Karpas-422 (cell line): ENCODE measurements at regions not wholly inside any gene's neighbourhood (a gene's known extent, or its start where the extent isn't known, plus 50 kb on each side); places are given as distances from the start of the nearest gene placed in this dataset.

Experiments used
- DNase-seq: peaks from one replicate; pipeline ENCODE4 v3.0.0-alpha.2; 2015
- H2AFZ ChIP-seq: fragments of 200-600 bp; sonication (generic); 2 replicates; pipeline ENCODE4 v1.6.1; 2014; ENCODE audit warnings: antibody characterized with exemption, low read length, mixed read lengths
- H3K27ac ChIP-seq: fragments of 200-600 bp; sonication (generic); 2 replicates; pipeline ENCODE4 v1.5.1; 2014; ENCODE audit warnings: mild to moderate bottlenecking, low read length, moderate library complexity
- H3K27me3 ChIP-seq: fragments of 200-600 bp; sonication (generic); 2 replicates; pipeline ENCODE4 v1.6.1; 2014; ENCODE audit warnings: low read length, mixed read lengths
- H3K36me3 ChIP-seq: fragments of 200-600 bp; sonication (generic); 2 replicates; pipeline ENCODE4 v1.6.1; 2014; ENCODE audit warnings: low read length, mixed read lengths; ENCODE audit not compliant: insufficient read depth
- H3K4me1 ChIP-seq: fragments of 200-600 bp; sonication (generic); 2 replicates; pipeline ENCODE4 v1.6.1; 2014; ENCODE audit warnings: mild to moderate bottlenecking, low read length, mixed read lengths
- H3K4me2 ChIP-seq: fragments of 200-600 bp; sonication (generic); 2 replicates; pipeline ENCODE4 v1.6.1; 2014; ENCODE audit warnings: low read length, low read depth, mild to moderate bottlenecking; ENCODE audit not compliant: poor library complexity, severe bottlenecking
- H3K4me3 ChIP-seq: fragments of 200-600 bp; sonication (generic); 2 replicates; pipeline ENCODE4 v1.5.1; 2014; ENCODE audit warnings: mild to moderate bottlenecking, antibody characterized with exemption, low read length, mixed read lengths
- H3K79me2 ChIP-seq: fragments of 200-600 bp; sonication (generic); 2 replicates; pipeline ENCODE4 v1.6.1; 2014; ENCODE audit warnings: mild to moderate bottlenecking, low read length, mixed read lengths
- H3K9ac ChIP-seq: fragments of 200-600 bp; sonication (generic); 2 replicates; pipeline ENCODE4 v1.6.0; 2014; ENCODE audit warnings: low read length
- H3K9me2 ChIP-seq: fragments of 200-600 bp; sonication (generic), shearing (Covaris generic); replicated peaks from 2 replicates; pipeline ENCODE4 v1.6.0; 2014; ENCODE audit warnings: mild to moderate bottlenecking, low read length, moderate library complexity; ENCODE audit not compliant: insufficient read depth
- H3K9me3 ChIP-seq: fragments of 300-700, 200-600 bp; sonication (generic); 2 replicates; pipeline ENCODE4 v1.6.1; 2014; ENCODE audit warnings: low read length, mixed read lengths
- H4K20me1 ChIP-seq: fragments of 200-600 bp; sonication (generic); 2 replicates; pipeline ENCODE4 v1.6.1; 2014; ENCODE audit warnings: mild to moderate bottlenecking, antibody characterized with exemption, low read length, low read depth; ENCODE audit not compliant: insufficient read depth

DNA sequence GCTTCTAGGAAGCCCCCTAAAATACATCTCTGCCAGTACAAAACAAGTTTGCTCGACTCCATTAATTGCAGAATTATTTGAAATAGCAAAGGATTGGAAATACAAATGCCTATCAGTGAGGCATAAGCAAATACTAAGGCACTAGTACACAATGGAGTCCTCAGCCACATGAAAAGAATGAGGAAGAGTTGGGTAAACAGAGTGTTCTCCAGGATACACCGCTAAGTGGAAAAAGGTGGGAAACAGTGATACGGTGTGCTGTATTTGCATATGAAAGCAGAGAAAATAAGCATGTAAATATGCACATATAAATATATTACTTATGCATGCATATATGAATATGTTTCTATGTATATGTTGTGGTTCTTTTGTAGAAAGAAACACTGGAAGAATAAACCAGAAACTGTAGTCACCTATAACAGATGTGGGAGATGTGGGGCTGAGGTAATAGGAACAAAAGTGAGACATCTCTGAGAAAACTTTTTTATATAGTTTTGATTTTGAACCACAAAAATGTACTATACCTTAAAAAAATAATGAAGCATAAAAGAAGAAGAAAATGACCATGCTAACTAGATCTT, 143.4 kb upstream of the MYLIP start:
- no peaks in the 10 kb centered on the region for H3K27me3 ChIP-seq
- H3K4me2 ChIP-seq, result no peak overlapping the region
- no peaks in the 10 kb centered on the region for H3K79me2 ChIP-seq
- H4K20me1 ChIP-seq, result no peaks in the 10 kb centered on the region
- no peak for DNase-seq
- no peak overlapping the region for H3K27ac ChIP-seq
- H3K9me2 ChIP-seq, result no peaks in the 10 kb centered on the region
- H3K9me3 ChIP-seq, result no peaks in the 10 kb centered on the region
- H3K9ac ChIP-seq, result no peak overlapping the region
- no peaks in the 10 kb centered on the region for H3K4me1 ChIP-seq
- no peaks in the 10 kb centered on the region for H3K36me3 ChIP-seq
- H3K4me3 ChIP-seq, result no peak overlapping the region
- H2AFZ ChIP-seq, result no peak overlapping the region

- Histone ChIP-seq H3K36me3 (no peaks in the 10 kb centered on the region), H3K4me3 (no peak overlapping the region), H3K27ac (no peak overlapping the region), H3K4me1 (no peaks in the 10 kb centered on the region), H3K4me2 (no peak overlapping the region), H3K9me3 (no peaks in the 10 kb centered on the region), H2AFZ (no peak overlapping the region), H3K9me2 (no peaks in the 10 kb centered on the region), H3K9ac (no peak overlapping the region), H3K27me3 (no peaks in the 10 kb centered on the region), H4K20me1 (no peaks in the 10 kb centered on the region), H3K79me2 (no peaks in the 10 kb centered on the region)
- no peak for DNase-seq
These were observed 146.9 kb upstream of the MYLIP start for GRCh38 chr6:15981956-15982355.

GRCh38 chr6:15980801-15981200, 148.1 kb upstream of the MYLIP start:
- Histone ChIP-seq H3K4me1 (no peaks in the 10 kb centered on the region), H3K27ac (no peak overlapping the region), H2AFZ (no peak overlapping the region), H3K4me3 (no peak overlapping the region), H3K4me2 (no peak overlapping the region), H3K9ac (no peak overlapping the region), H3K9me3 (no peaks in the 10 kb centered on the region), H3K27me3 (no peaks in the 10 kb centered on the region), H3K79me2 (no peaks in the 10 kb centered on the region), H3K9me2 (no peaks in the 10 kb centered on the region), H4K20me1 (no peaks in the 10 kb centered on the region), H3K36me3 (no peaks in the 10 kb centered on the region)
- no peak for DNase-seq

- Histone ChIP-seq H3K4me2 (no peak overlapping the region), H3K4me3 (no peak overlapping the region), H3K79me2 (no peaks in the 10 kb centered on the region), H3K36me3 (no peaks in the 10 kb centered on the region), H3K9me2 (no peaks in the 10 kb centered on the region), H2AFZ (no peak overlapping the region), H3K9ac (no peak overlapping the region), H4K20me1 (no peaks in the 10 kb centered on the region), H3K9me3 (no peaks in the 10 kb centered on the region; the same call in 1 of the 2 replicates), H3K27me3 (no peaks in the 10 kb centered on the region; the same call in 1 of the 2 replicates), H3K4me1 (no peaks in the 10 kb centered on the region), H3K27ac (no peak overlapping the region)
- DNase-seq, result no peak
These were observed 150.5 kb upstream of the MYLIP start for GRCh38 chr6:15978426-15978825.

- H3K4me1 ChIP-seq, result no peaks in the 10 kb centered on the region
- no peak overlapping the region for H3K4me2 ChIP-seq
- H4K20me1 ChIP-seq, result no peaks in the 10 kb centered on the region
- no peak overlapping the region for H3K9ac ChIP-seq
- no peaks in the 10 kb centered on the region for H3K9me2 ChIP-seq
- no peaks in the 10 kb centered on the region; the same call in 1 of the 2 replicates for H3K27me3 ChIP-seq
- H3K4me3 ChIP-seq, result no peak overlapping the region
- no peak overlapping the region for H2AFZ ChIP-seq
- H3K79me2 ChIP-seq, result no peaks in the 10 kb centered on the region
- no peaks in the 10 kb centered on the region for H3K36me3 ChIP-seq
- no peaks in the 10 kb centered on the region; the same call in 1 of the 2 replicates for H3K9me3 ChIP-seq
- DNase-seq, result no peak
- H3K27ac ChIP-seq, result no peak overlapping the region
These were observed 151.8 kb upstream of the MYLIP start for GRCh38 chr6:15977050-15977449.

- no peaks in the 10 kb centered on the region for H3K36me3 ChIP-seq
- H3K4me2 ChIP-seq, result no peak overlapping the region
- no peaks in the 10 kb centered on the region; the same call in 1 of the 2 replicates for H3K9me3 ChIP-seq
- DNase-seq, result no peak
- no peaks in the 10 kb centered on the region; the same call in 1 of the 2 replicates for H3K27me3 ChIP-seq
- H3K4me3 ChIP-seq, result no peak overlapping the region
- H2AFZ ChIP-seq, result no peak overlapping the region
- no peaks in the 10 kb centered on the region for H3K4me1 ChIP-seq
- H3K9ac ChIP-seq, result no peak overlapping the region
- no peak overlapping the region for H3K27ac ChIP-seq
- H4K20me1 ChIP-seq, result no peaks in the 10 kb centered on the region
- no peaks in the 10 kb centered on the region for H3K79me2 ChIP-seq
- H3K9me2 ChIP-seq, result no peaks in the 10 kb centered on the region
These were observed 154.1 kb upstream of the MYLIP start for GRCh38 chr6:15974817-15975216.

- Histone ChIP-seq H3K27ac (no peak overlapping the region), H3K27me3 (no peaks in the 10 kb centered on the region; the same call in 1 of the 2 replicates), H3K9me2 (no peaks in the 10 kb centered on the region), H3K36me3 (no peaks in the 10 kb centered on the region), H4K20me1 (no peaks in the 10 kb centered on the region), H3K4me1 (no peaks in the 10 kb centered on the region), H2AFZ (no peak overlapping the region), H3K9ac (no peak overlapping the region), H3K79me2 (no peaks in the 10 kb centered on the region), H3K9me3 (no peaks in the 10 kb centered on the region; the same call in 1 of the 2 replicates), H3K4me3 (no peak overlapping the region), H3K4me2 (no peak overlapping the region)
- no peak for DNase-seq
These were observed 158.4 kb upstream of the MYLIP start for GRCh38 chr6:15970517-15970916.

DNA sequence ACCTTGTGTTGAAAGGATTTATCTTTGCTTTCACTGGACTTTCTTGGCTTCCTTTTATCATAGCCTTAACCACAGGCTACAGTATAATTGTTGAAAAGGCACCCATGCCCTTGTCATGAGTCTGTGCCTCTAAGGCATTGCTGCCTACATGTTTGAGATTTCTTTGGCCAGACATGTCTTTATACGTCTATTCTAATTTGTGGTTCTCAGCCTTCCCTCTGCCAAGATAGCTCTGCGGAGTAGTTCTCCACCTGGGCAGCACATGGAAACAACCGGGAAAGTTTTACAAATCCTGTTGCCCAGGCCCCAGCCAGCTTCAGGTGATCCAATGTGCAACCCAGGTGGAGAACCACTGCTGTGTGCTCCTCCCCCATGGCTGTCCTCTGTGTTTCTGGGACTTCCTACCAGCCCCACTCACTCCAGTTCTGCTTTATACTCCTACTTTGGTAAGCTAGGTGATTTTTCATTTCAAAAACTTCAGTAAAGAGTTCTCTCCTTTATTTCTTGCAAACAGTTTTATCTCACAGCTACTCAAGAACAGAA, 159.6 kb upstream of the MYLIP start:
- no peak overlapping the region for H3K9ac ChIP-seq
- no peak overlapping the region for H3K27ac ChIP-seq
- no peaks in the 10 kb centered on the region; the same call in 1 of the 2 replicates for H3K27me3 ChIP-seq
- no peak overlapping the region for H3K4me2 ChIP-seq
- no peak overlapping the region for H3K4me3 ChIP-seq
- no peak overlapping the region for H2AFZ ChIP-seq
- no peaks in the 10 kb centered on the region for H3K4me1 ChIP-seq
- no peaks in the 10 kb centered on the region for H3K9me2 ChIP-seq
- no peaks in the 10 kb centered on the region; the same call in 1 of the 2 replicates for H3K9me3 ChIP-seq
- no peaks in the 10 kb centered on the region for H4K20me1 ChIP-seq
- no peaks in the 10 kb centered on the region for H3K79me2 ChIP-seq
- DNase-seq, result no peak
- no peaks in the 10 kb centered on the region for H3K36me3 ChIP-seq
